ENCODE measurements at regions not wholly inside any gene's neighbourhood (a gene's known extent, or its start where the extent isn't known, plus 50 kb on each side); places are given as distances from the start of the nearest gene placed in this dataset.

DNA sequence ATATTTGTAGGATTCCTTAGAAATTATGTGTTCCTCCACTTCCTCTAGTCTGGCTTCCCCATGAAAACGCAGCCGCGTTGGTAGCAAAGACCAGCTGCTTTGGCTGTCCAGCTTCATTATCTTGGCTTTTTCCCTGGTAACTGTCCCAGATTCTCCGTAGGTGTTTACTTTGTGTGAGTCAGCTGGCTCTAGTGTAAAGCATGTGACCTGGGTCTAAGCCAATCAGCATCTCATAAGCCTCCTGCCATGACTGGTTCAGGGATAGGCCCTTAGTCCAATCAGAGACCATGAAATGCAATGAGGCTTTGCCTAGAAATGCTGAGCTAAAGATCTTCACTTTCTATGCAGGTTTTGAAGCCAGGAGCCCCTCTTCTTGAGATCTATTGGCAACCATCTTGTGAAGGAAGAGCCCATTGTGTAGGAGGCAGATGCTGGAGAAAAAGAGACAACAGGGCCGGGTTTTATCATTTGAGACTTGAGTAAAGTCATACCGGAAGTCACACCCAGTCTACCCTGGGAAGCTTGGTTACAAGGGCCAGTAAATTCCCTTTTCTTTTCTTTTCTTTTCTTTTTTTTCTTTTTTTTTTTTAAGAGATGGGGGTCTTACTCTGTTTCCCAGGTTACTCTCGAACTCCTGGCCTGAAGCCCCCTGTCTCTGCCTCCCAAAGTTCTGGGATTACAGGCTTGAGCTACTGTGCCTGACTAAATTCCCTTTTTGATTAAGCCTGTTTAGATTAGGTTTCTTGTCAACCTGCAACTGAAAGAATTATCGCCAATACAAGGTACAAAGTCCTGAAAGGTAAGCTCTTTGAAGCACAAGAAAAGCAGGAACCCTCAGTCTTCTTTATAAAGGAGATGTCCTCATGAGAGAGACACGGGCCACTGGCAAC lies 256.5 kb upstream of the RREB1 start:
- CTCF ChIA-PET = interaction anchor here (0.6 to 1.0 kb wide), 2 partner anchors 16 to 35 kb away, joined by 3 read pairs; no protein-coding TSS in a partner anchor

DNA sequence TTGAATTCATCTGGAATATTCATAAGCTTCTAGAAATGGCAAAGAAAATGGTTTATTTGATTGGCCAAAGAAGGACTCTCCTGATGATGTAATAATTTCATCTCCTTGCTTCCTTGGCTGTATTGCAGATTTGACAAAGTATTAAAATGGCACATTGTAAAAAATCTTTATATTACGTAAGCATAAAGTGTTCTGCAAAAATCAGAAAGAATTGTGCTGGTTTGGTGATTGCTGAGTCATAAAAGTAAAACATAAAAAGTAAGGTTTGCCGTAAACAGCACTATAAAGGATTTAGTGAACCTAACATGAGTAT lies 255.9 kb upstream of the RREB1 start:
- ChIA-PET CTCF (interaction anchor here (0.6 kb wide), 1 partner anchor 35 kb away, joined by 3 read pairs; no protein-coding TSS in a partner anchor), POLR2A (no interaction called here)
- no peak for TF ChIP-seq CTCF (IDR thresholded peaks at IDR 0.05; ENCODE audit: insufficient read depth, low read length, missing control alignments)
- no peak overlapping the region for H3K4me3 ChIP-seq (ENCODE audit: low read depth, low read length)
- DNase-seq (ENCODE audit: low read depth, low spot score) = no peak

More for the DNA sequence above, 256.5 kb upstream of the RREB1 start:
- H3K4me3 ChIP-seq (ENCODE audit: low read depth, low read length) = no peak overlapping the region
- peak; percentile 84 for DNase-seq (ENCODE audit: low read depth, low spot score)
- TF ChIP-seq CTCF (IDR thresholded peaks at IDR 0.05; ENCODE audit: insufficient read depth, low read length, missing control alignments) = no peak
- POLR2A ChIA-PET = interaction anchor here (0.6 kb wide), 1 partner anchor 295 kb away, joined by 4 read pairs; no protein-coding TSS in a partner anchor

DNA sequence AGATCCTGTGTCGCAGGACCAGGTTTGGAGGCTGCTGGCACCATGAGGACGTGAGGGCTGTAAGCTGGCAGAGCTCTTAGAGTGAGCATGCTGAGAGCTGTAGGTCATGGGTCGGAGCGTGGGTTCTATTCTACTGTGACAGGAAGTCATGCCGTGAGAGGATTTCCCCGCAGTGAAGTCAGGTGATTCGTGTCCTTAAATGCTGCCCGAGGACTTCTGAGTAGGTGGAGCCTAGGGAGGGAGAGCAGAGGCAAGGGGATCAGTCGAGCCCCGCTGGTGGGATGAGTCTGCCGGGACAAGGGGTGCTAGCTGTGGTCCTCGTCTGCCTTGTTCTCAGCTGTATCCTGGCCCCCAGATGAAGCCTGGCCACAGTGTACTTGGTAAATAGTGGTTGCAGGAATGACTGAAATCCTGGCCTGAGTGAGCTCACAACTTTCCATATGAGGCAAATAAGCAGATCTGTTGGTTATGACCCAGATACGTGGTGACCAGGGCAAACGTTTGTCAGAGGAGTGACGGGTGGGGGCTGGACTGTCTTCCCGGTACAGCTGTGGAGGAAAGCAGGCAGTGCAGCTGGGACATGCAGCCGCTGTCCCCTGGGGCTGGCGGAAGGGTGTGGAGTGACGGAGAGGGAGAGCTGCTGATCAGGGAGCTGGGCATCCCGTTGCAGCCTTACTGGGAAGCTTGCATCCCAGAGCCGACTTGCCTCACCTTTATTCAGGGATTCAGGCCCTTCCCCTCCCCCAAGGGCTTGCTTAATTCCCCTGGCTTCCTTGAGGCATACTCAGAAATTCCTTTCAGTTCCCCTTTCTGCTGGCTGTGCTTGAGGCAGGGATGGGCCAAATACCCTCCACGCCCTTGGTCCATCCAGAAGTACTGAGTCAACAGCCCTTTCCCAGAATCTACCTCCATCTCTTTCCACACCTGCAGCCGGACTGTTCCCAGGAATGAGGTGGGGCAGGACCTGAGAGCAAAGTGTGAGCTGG lies 250.9 kb upstream of the RREB1 start:
- CTCF ChIA-PET = interaction anchor here (1.1 kb wide), 1 partner anchor 387 kb away, joined by 3 read pairs; no protein-coding TSS in a partner anchor
- no peak overlapping the region for H3K4me3 ChIP-seq (ENCODE audit: low read depth, low read length)
- TF ChIP-seq CTCF (IDR thresholded peaks at IDR 0.05; ENCODE audit: insufficient read depth, low read length, missing control alignments) = no peak
- POLR2A ChIA-PET = no interaction called here
- DNase-seq (ENCODE audit: low read depth, low spot score) = no peak

GRCh38 chr6:6857528-6857927 lies 250.2 kb upstream of the RREB1 start:
- POLR2A ChIA-PET = no interaction called here
- TF ChIP-seq CTCF (IDR thresholded peaks at IDR 0.05; ENCODE audit: insufficient read depth, low read length, missing control alignments) = no peak
- CTCF ChIA-PET = no interaction called here
- no peak for DNase-seq (ENCODE audit: low read depth, low spot score)
- no peak overlapping the region for H3K4me3 ChIP-seq (ENCODE audit: low read depth, low read length)

DNA sequence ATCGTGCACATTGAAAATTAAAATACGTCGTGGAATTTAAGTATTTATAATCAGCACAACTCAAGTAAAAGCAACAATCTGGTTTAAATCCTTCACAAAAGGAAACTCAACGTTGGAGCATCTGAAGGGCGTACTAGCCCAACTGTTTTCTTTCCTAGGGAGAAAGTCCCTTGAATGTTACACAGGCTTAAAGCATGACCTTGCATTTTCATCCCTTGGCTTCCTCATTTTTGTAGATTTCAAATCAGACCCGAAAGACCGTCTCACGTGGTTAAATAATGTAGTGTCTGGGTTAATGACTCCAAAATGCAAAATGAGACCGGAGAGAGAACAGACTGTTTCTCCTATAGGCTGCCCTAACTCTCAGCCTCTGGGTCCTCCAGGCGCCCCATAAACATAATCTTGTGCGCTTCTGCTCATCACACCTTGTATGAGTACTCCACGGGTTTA lies 249.2 kb upstream of the RREB1 start:
- ChIA-PET CTCF (no interaction called here), POLR2A (no interaction called here)
- DNase-seq (ENCODE audit: low read depth, low spot score) = no peak
- TF ChIP-seq CTCF (IDR thresholded peaks at IDR 0.05; ENCODE audit: insufficient read depth, low read length, missing control alignments) = no peak
- H3K4me3 ChIP-seq (ENCODE audit: low read depth, low read length) = no peak overlapping the region

Measured in AG04449 (cell line).